Omental fat pad (tissue), 3 donors: ENCODE measurements at regions not wholly inside any gene's neighbourhood (a gene's known extent, or its start where the extent isn't known, plus 50 kb on each side); places are given as distances from the start of the nearest gene placed in this dataset.

ENCODE experiments used
- ATAC-seq: fragments of 150-250 bp; one replicate; pipeline ENCODE4 v1.9.1; 2016; ENCODE audit warnings: mild to moderate bottlenecking, moderate library complexity; ENCODE audit not compliant: low FRiP score
- DNase-seq: peaks from one replicate; pipeline ENCODE4 v3.0.0-alpha.2; 2019; ENCODE audit warnings: low spot score
- CTCF ChIP-seq, 3 donors: fragments of 450-650 bp; IDR thresholded peaks; one replicate each; pipeline ENCODE4 v1.5.1; 2016 to 2017; ENCODE audit warnings: antibody characterized with exemption in 3 of 3, mild to moderate bottlenecking in 3 of 3, moderate library complexity in 2 of 3

GRCh38 chr21:39066829-39067780 is 116.1 kb downstream of the PSMG1 start:
- no peak for TF ChIP-seq CTCF (IDR thresholded peaks at IDR 0.05)
- DNase-seq (no peak), ATAC-seq (no peak)

- no peak for TF ChIP-seq CTCF (IDR thresholded peaks at IDR 0.05)
- no peak for DNase-seq
- no peak for ATAC-seq
Observed at GRCh38 chr21:39065917-39066316, 117.3 kb downstream of the PSMG1 start.

- no peak for TF ChIP-seq CTCF (IDR thresholded peaks at IDR 0.05)
- ATAC-seq (no peak), DNase-seq (no peak)
Observed at GRCh38 chr21:39064325-39065012, 118.8 kb downstream of the PSMG1 start.

GRCh38 chr21:39063517-39063916 is 119.7 kb downstream of the PSMG1 start:
- ATAC-seq (no peak), DNase-seq (no peak)
- no peak for TF ChIP-seq CTCF (IDR thresholded peaks at IDR 0.05)

GRCh38 chr21:39062196-39062595 is 121.1 kb downstream of the PSMG1 start:
- TF ChIP-seq CTCF (IDR thresholded peaks at IDR 0.05), result no peak
- no peak for DNase-seq
- no peak for ATAC-seq

GRCh38 chr21:39061766-39062165 is 121.5 kb downstream of the PSMG1 start:
- TF ChIP-seq CTCF (IDR thresholded peaks at IDR 0.05), result no peak
- ATAC-seq, result no peak

More at GRCh38 chr21:39061766-39062165, 121.5 kb downstream of the PSMG1 start:
- DNase-seq, result no peak
